ENCODE measurements at regions not wholly inside any gene's neighbourhood (a gene's known extent, or its start where the extent isn't known, plus 50 kb on each side); places are given as distances from the start of the nearest gene placed in this dataset.
"Not testable (repeated sequence)": the region's sequence is repeated elsewhere in the genome, so short reads cannot be mapped to it uniquely, and the experiment has no call there.

DNA sequence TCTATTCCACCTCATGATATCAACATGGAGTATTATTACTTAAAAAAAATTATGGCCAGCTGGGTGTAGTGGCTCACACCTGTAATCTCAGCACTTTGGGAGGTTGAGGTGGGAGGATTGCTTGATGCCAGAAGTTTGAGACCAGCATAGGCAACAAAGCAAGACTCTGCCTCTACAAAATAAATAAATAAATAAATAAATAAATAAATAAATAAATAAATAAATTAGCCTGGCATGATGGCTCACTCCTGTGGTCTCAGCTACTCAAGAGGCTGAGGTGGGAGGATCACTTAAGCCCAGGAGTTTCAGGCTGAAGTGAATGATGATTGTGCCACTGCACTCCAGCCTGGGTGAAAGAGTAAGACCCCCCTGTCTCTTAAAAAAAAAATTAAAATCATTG, 350.8 kb downstream of the VRK1 start:
- not testable (repeated sequence) for DNase-seq (ENCODE audit: low read depth)

- no peak for DNase-seq (ENCODE audit: low read depth)
Observed at GRCh38 chr14:97149775-97150174, 352.6 kb downstream of the VRK1 start.

- no peak for DNase-seq (ENCODE audit: low read depth)
Observed at GRCh38 chr14:97153527-97153926, 356.3 kb downstream of the VRK1 start.

DNA sequence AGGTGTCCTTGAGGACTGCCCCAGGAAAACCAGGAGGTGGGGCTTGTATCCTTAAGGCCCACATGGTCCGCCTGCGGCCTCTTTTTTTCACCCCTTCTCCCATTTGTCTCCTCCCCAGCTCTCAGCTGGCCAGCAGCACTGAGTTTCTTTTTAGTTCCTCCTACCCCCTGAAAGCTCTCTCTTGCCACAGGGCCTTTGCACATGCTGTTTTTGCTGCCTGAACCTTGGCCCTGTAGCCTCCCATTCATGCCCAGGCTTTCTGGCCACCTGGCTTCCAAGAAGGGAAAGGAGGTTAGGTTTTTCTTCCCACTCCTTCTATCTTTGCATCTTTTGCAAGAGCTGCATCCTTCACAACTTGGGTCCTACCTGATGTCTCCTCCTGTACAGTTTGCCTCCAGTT, 358.1 kb downstream of the VRK1 start:
- DNase-seq (ENCODE audit: low read depth) = no peak

GRCh38 chr14:97155814-97156213, 358.6 kb downstream of the VRK1 start:
- DNase-seq (ENCODE audit: low read depth) = no peak

DNA sequence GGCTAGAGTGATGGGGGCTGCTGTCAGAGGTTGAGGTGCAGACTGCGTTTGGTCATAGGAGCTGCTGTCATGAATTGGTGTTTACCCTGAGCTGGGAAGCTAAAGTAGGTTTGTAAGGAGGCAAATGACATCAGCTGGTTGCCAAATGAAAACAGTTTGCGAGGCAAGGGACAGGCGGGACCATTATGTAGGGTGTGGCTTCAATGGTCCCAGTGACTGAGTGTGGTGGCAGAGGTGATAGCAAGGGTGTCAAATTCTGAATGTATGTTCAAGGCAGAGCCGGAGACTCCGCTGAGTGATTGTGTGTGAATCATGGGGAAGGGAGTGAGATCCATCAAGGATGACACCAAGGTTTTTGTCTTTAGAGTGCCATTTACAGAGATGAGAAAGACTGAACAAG, 359.5 kb downstream of the VRK1 start:
- DNase-seq (ENCODE audit: low read depth) = no peak

- no peak for DNase-seq (ENCODE audit: low read depth)
Observed at GRCh38 chr14:97158102-97158501, 360.9 kb downstream of the VRK1 start.

- DNase-seq (ENCODE audit: low read depth) = no peak
Observed at GRCh38 chr14:97159124-97159523, 361.9 kb downstream of the VRK1 start.

- no peak for DNase-seq (ENCODE audit: low read depth)
Observed at GRCh38 chr14:97162621-97163020, 365.4 kb downstream of the VRK1 start.

DNA sequence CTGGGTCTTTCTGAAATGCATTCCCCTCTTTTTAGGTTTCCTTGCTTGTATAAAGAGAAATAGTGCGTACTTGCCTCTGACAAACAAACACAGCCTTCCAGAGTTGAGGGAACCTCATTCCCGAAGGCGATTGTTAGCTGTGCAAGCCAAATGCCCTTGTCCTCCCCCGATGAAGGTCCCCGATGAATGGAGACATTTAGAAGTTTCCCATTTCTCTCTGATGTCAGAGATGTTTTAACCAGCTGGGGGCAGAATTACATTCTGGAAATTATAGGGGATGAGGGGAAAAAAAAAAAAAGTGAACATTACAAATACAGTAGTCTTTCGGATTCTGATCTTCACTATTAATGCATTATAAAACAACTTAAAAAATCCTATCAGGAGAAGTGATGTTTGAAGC, 366.8 kb downstream of the VRK1 start:
- DNase-seq (ENCODE audit: low read depth) = no peak

DNA sequence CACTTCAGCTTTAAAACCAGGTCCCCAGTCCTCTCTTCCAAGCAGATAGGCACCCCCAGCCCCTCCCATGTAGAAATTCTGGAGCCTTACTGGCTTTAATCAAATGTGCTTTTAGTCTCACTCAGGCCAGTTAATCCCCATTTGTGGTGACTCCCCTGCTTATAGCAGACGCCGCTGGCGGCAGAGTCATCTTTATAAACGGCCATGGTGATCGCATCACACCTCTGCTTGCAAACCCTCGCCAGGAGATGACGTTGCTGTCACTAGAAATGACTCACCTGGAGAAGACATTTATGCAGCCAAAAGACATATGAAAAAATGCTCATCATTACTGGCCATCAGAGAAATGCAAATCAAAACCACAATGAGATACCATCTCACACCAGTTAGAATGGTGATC, 369.3 kb downstream of the VRK1 start:
- DNase-seq (ENCODE audit: low read depth) = no peak

DNA sequence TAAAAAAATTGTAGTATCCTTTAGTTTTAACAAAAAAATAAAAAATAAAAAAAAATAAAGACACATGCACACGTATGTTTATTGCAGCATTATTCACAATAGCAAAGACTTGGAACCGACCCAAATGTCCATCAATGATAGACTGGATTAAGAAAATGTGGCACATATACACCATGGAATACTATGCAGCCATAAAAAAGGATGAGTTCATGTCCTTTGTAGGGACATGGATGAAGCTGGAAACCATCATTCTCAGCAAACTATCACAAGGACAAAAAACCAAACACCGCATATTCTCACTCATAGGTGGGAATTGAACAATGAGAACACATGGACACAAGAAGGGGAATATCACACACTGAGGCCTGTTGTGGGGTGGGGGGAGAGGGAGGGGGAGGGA, 370.4 kb downstream of the VRK1 start:
- DNase-seq (ENCODE audit: low read depth) = not testable (repeated sequence)

DNA sequence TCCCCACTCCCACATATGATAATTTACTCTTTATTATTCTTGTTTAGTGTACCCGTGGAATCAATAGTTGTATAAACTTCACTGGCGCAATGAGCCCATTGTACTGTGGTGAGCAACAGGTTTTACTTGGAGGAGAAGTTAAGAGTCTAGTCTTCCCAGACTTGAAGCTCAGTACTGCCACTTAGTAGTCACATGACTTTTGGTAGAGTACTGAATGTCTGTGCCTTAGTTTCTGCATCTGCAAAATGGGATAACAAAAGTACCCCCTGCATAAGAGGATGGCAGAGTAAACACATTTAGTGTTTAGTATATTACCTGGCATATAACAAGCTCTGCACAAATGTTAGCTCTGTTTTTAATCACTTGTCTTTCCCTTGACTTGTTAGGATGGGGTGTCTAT, 375.5 kb downstream of the VRK1 start:
- no peak for DNase-seq (ENCODE audit: low read depth)

DNA sequence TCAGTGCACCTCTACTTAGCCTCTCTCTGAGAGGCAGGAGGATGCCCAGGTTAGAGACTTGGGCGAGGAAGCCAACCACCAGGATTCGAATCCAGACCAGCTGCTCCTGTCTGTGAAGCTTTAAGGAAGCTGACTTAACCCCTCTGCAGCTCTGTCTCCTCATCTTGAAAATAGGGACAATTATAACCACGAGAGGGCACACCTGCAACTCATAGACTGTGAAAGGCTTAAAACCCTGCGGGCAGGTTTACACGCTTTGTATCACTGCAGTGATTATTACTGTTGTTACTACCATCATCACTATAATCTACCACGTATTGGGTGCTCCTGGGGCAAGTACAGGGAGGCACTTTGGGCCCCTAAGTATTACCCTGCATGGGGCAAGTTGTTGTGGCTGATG, 379.8 kb downstream of the VRK1 start:
- DNase-seq (ENCODE audit: low read depth) = no peak

- no peak for DNase-seq (ENCODE audit: low read depth)
Observed at GRCh38 chr14:97177635-97178034, 380.5 kb downstream of the VRK1 start.

DNA sequence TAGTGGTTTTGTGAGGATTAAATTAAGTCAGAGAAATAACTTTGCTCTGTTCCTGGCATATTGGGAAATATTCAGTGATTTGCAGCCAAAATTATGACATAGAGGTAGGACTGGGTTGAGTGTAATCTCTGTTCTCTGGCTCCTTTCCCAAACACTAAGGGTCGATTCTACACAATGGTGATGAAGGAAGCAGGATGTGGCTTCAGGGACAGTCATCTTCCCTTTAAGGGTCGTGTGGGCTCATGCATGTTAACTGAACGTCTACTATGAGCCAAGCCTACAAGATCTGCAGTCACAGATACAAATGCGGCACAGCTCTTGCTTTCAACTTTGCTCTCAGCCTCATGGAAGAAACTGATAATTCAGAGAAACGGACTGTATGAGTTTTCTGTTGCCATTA, 381.6 kb downstream of the VRK1 start:
- no peak for DNase-seq (ENCODE audit: low read depth)

DNA sequence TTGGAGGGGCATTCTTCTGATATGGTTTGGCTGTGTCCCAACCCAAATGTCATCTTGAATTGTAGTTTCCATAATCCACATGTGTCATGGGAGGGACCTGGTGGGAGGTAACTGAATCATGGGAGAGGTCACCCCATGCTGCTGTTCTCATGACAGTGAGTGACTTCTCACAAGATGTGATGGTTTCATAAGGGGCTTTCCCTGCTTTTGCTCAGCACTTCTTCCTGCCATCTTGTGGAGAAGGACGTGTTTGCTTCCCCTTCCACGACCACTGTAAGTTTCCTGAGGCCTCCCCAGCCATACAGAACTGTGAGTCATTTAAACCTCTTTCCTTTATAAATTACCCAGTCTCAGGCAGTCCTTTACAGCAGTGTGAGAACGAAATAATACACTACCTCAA, 382.4 kb downstream of the VRK1 start:
- no peak for DNase-seq (ENCODE audit: low read depth)

GRCh38 chr14:97180304-97181200, 383.4 kb downstream of the VRK1 start:
- DNase-seq (ENCODE audit: low read depth) = no peak

DNA sequence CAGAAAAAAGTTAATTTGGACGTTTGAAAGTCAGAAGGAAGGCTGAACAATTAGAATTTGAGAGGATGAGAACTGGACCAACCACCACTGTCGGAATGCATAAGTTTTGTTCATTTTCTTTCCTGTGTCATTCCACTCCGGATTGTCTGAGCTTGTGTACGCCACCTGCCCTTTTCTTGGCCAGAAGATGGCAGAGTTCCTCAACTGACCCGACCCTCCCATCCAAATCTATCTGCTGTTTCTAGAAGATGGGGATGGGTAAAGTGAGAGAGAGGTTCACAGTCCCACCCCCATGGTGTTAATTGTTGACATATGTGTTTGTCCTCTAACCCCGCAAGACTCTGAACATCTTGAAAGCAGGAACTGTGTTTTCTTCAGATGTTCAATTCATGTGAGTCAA, 388.0 kb downstream of the VRK1 start:
- DNase-seq (ENCODE audit: low read depth) = no peak

DNA sequence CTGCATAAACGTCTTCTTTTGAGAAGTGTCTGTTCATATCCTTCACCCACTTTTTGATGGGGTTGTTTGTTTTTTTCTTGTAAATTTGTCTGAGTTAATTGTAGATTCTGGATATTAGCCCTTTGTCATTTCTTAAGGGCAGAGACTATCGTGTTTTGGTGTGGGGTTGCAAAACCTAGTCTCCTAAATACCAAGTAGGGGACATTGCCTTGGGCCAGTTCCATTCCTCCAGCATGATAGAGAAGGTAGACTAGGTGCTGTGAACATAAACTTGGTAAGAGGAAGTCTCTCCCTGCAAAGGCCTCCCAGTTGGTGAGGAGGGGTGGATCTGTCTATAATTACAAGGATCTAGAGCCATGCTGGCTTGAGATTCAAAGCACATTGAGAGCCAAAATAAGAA, 390.7 kb downstream of the VRK1 start:
- DNase-seq (ENCODE audit: low read depth) = no peak

DNA sequence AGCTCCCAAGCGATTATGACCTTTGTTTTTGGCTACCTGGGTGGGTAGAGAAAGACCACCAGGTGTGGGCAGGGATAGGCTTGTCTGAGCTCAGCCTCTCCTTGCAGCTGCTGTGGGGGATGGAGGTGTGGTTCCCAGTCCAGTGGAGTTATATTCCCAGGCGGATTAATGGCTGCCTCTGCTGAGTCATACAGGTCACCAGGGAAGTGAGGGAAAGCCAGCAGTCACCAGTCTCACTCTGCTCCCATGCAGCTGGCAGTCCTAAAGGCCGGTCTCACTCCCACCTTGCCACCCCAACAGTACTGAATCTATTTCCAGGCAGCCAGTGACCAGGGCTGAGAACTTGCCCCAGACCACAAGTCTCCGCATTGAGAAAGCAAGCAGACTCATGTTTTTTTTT, 399.2 kb downstream of the VRK1 start:
- DNase-seq (ENCODE audit: low read depth) = no peak

DNA sequence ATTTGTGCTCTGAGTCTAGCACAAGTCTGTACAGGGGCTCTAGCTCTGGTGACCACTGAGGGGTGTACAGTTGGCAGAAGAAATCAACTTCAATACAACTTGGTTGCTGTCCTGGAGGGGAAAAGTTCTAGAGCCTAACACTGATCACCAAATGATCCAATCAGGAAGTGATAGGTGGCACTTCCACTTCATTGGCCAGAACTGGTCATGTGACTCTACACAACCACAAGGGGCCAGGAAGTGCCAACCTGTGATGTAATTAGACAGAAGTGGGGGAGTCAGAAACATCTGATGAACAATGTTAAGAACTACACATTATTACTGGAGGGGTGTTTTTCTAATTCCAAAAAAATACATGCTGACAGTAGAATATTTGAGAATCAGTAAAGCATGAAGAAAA, 401.6 kb downstream of the VRK1 start:
- DNase-seq (ENCODE audit: low read depth) = no peak

DNA sequence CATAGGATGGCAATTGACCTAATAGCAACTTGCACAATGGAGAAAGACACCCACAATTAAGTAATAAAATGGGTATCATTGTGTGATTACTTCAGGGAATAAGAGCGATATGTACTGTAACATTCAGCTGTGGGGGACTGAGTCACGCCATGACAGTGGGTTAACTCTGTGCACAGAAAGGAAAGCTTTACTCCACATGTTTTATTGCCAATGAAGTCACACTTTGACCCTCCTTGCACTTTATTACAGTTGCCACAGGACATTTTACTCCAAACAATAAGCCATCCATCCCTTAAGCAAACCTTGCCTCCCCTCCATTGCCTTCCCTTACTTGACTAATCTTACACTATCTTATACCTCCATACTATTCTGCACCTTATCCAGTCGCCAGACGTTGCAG, 403.1 kb downstream of the VRK1 start:
- no peak for DNase-seq (ENCODE audit: low read depth)

DNA sequence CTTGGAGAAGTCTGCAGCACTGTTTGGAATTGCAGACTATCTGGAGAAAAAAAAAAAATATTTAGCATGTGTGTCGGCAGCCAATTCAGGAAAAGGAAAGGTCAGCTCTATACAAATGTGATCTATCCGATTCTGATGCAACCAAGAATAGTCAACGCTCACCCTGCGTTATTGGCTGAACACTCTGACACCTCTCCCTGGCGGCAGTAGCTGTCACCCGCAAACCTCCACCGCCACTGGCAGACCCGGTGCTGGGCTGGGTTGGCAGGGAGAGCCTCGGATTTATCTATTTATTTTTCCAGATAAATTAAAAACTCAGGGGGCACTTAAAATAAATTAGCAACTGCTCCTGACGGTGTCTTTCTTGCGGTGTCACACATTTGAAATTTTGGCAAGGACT, 409.7 kb downstream of the VRK1 start:
- DNase-seq (ENCODE audit: low read depth) = no peak

Measured in fibroblast of gingiva (primary cell).